ENCODE measurements at regions not wholly inside any gene's neighbourhood (a gene's known extent, or its start where the extent isn't known, plus 50 kb on each side); places are given as distances from the start of the nearest gene placed in this dataset.

GRCh38 chr4:138021139-138021830, 220.9 kb downstream of the SLC7A11 start:
- DNase-seq (ENCODE audit: low spot score): no peak

GRCh38 chr4:138014590-138015288, 227.4 kb downstream of the SLC7A11 start:
- DNase-seq (ENCODE audit: low spot score): no peak

GRCh38 chr4:138013625-138014024, 228.5 kb downstream of the SLC7A11 start:
- DNase-seq (ENCODE audit: low spot score): no peak

- peak; percentile 6 for DNase-seq (ENCODE audit: low spot score)
Measured at GRCh38 chr4:138010639-138011038, 231.5 kb downstream of the SLC7A11 start.

- DNase-seq (ENCODE audit: low spot score): peak; percentile 16
Measured at GRCh38 chr4:138007572-138007971, 234.6 kb downstream of the SLC7A11 start.

- no peak for DNase-seq (ENCODE audit: low spot score)
Measured at GRCh38 chr4:138005486-138005885, 236.7 kb downstream of the SLC7A11 start.

GRCh38 chr4:138003248-138003647, 238.9 kb downstream of the SLC7A11 start:
- no peak for DNase-seq (ENCODE audit: low spot score)

- no peak for DNase-seq (ENCODE audit: low spot score)
Measured at GRCh38 chr4:137998666-137999429, 243.3 kb downstream of the SLC7A11 start.

GRCh38 chr4:137997496-137997895, 244.7 kb downstream of the SLC7A11 start:
- no peak for DNase-seq (ENCODE audit: low spot score)

- DNase-seq (ENCODE audit: low spot score): no peak
Measured at GRCh38 chr4:137994853-137995252, 247.3 kb downstream of the SLC7A11 start.

- no peak for DNase-seq (ENCODE audit: low spot score)
Measured at GRCh38 chr4:137993232-137993631, 248.9 kb downstream of the SLC7A11 start.

GRCh38 chr4:137981277-137981676, 260.9 kb downstream of the SLC7A11 start:
- no peak for DNase-seq (ENCODE audit: low spot score)

GRCh38 chr4:137980641-137981040, 261.5 kb downstream of the SLC7A11 start:
- DNase-seq (ENCODE audit: low spot score): no peak

- DNase-seq (ENCODE audit: low spot score): no peak
Measured at GRCh38 chr4:137979938-137980337, 262.2 kb downstream of the SLC7A11 start.

- DNase-seq (ENCODE audit: low spot score): no peak
Measured at GRCh38 chr4:137968956-137969678, 273.0 kb downstream of the SLC7A11 start.

- DNase-seq (ENCODE audit: low spot score): no peak
Measured at GRCh38 chr4:137967480-137968190, 274.5 kb downstream of the SLC7A11 start.

GRCh38 chr4:137966504-137966903, 275.6 kb downstream of the SLC7A11 start:
- no peak for DNase-seq (ENCODE audit: low spot score)

GRCh38 chr4:137961051-137961438, 281.1 kb downstream of the SLC7A11 start:
- DNase-seq (ENCODE audit: low spot score): no peak

- no peak for DNase-seq (ENCODE audit: low spot score)
Measured at GRCh38 chr4:137960371-137961050, 281.6 kb downstream of the SLC7A11 start.

- no peak for DNase-seq (ENCODE audit: low spot score)
Measured at GRCh38 chr4:137957806-137958205, 284.3 kb downstream of the SLC7A11 start.

GRCh38 chr4:137956256-137956655, 285.9 kb downstream of the SLC7A11 start:
- no peak for DNase-seq (ENCODE audit: low spot score)
